HG03342 (cell line): ENCODE measurements at regions not wholly inside any gene's neighbourhood (a gene's known extent, or its start where the extent isn't known, plus 50 kb on each side); places are given as distances from the start of the nearest gene placed in this dataset.
"Not testable (repeated sequence)": the region's sequence is repeated elsewhere in the genome, so short reads cannot be mapped to it uniquely, and the experiment has no call there.

Experiments
- ATAC-seq: cut with Tn5 transposase; IDR thresholded peaks from one replicate; pipeline ENCODE4 v1.9.1; 2021; ENCODE audit warnings: mild to moderate bottlenecking, moderate library complexity; ENCODE audit not compliant: unreplicated experiment

GRCh38 chr9:105021917-105022316, 94.0 kb upstream of the ABCA1 start:
- no peak for ATAC-seq

DNA sequence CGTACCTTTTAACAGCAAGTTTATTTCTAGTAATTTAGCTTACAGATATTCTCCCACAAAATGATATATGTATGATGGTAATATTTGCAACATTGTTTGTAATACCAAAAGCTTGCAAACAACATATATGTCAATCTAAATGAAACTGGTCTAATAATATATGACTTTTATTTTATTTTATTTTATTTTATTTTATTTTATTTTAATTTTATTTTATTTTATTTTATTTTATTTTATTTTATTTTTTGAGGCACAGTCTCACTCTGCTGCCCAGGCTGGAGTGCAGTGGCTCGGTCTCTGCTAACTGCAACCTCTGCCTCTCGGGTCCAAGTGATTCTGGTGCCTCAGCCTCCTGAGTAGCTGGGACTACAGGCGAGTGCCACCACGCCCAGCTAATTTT, 94.6 kb upstream of the ABCA1 start:
- not testable (repeated sequence) for ATAC-seq

DNA sequence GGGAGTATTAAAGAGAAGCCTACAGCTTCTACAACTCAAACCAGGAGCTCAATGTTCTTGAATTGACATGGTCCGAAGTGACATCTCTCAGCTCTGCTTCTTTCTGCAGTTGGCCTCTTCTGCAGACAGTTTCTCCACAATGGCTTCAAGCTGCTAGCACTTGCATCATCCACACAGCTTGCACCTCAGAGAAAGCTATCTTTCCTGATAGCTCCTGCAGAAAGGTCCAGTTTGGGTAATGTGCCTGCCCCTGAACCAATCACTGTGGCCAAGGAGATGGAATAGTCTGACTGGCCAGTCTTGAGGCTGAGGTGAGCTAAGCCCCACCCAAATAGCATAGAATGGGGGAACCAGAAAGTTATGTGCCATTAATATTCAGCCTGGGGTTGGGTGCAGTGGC, 95.8 kb upstream of the ABCA1 start:
- no peak for ATAC-seq

GRCh38 chr9:105024529-105024928, 96.6 kb upstream of the ABCA1 start:
- no peak for ATAC-seq

GRCh38 chr9:105026451-105026850, 98.5 kb upstream of the ABCA1 start:
- no peak for ATAC-seq

DNA sequence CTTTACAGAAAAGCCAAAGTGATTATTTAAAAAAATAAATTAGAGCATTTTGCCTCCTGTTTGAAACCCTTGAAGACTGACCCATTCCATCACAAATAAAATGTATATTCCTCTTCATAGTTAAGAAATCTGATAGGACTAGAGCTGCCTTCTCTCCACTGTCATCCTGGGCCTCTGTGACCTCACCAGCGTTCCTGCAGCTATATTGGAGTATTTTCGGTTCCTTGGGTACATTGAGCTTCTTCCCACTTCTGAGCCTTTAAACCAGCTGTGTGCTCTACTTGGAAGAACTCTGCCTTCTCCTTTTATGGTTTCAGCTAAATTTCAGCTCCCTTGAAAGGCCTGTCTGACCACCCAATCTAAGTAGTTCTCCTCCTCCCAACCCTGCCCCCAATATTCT, 99.1 kb upstream of the ABCA1 start:
- ATAC-seq = no peak

- ATAC-seq = no peak
These were observed 102.3 kb upstream of the ABCA1 start for GRCh38 chr9:105030285-105030684.

DNA sequence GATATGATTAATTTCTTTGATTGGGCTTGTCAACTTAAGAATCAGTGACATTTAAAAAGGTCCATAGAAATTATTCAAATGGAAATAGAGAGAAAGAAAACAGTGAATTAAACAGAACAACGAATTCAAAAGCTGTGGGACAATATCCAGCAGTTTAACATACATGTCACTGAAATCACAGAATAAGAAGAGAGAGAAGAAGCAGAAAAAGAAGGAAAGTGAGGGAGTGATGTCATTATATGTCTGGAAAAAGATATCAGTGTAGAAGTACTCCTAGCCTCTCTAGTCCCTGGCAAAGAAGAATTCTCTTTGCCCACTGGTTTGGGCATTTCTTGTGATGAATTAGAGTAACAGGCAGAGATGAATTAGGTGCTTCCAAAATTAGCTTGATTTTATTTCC, 109.2 kb upstream of the ABCA1 start:
- ATAC-seq = no peak

- ATAC-seq = no peak
These were observed 110.1 kb upstream of the ABCA1 start for GRCh38 chr9:105038051-105038450.

DNA sequence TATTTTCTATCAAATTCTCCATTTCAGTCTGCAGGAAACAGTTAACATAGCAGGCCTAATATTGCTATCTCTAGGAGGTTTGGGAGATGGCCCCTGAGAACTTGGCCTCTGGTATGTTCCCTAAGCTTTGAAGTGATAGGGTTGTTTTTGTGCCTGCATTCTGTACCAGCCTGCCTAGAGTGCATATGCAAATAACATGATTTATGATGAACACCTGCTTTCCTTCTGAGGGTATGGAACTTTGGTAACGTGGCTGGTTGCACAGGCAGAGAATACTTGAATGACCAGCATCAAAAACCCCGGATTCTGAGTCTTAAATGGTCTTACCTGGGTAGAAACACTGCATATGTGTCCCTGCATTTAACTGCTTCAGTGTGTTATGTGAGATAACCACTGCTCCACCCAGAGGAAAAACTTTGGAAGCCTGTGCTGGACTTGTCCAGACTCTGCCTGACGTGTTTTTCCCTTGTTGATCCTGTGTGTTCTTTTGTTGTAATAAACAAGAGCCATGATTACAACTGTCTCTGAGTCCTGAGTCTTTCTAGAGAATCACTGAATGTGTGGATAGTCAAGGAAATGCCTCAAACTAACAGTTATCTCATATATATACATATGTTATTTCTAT, 111.3 kb upstream of the ABCA1 start:
- no peak for ATAC-seq

DNA sequence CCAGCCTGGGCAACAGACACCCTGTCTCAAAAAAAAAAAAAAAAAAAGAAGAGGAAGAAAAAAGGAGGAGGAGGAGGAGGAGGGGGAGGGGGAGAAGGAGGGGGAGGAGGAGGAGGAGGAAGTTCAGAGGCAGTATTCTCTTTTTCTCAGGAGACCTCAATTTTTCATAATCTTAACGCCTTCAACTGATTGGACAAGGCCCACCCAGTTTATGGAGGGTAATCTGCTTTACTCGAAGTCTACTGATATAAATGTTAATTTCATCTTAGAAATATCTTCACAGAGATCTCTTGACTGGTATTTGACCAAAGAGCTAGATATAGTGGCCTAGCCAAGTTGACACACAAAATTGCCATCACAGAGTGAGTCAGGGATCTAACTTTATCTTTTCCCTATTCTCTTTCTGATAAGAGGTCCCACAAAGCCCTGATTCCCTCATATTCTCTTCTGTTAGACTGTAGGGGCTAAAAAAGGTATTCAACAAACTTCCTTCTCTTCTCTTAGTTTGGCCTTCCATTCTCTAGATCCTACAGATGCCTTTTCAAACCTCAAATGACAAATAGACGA, 115.5 kb upstream of the ABCA1 start:
- ATAC-seq = no peak

- no peak for ATAC-seq
These were observed 116.6 kb upstream of the ABCA1 start for GRCh38 chr9:105044518-105044917.

DNA sequence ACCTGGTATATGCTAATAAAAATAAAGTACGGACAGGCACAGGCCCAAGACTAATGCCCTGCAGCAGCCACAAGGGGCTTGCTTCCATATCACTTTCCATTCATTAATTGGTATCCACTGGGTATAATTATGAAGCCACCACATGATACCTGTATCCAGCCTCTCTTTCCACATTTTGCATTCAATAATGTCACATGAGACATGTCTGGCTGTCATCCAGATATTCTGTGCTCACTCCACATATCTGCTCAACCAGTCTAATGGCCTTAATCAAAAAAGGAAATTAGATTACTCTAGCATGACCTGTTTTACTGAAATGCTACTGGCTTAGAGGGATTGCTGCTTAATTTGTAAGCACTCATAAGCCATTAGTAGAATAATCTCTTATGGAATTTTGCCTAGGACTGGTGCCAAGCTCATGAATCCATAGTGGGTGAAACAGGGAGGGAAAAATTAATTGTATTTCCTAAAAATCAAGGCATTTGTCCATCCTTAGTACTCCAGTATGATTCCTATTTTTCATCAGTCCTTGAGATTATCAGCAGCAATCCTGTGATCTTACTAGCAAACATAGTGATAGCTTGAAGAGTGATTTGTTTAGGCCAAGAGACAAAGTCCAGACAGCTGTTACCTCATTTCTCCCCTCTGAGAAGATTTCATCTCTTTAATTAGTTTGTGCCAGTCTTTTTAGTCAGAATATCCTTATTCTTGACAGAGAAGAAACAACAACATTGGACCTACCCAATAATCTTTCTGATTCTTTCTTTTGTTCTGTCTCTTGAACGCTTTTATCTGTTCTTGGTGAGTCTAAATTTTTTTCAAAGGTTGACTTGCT, 119.2 kb upstream of the ABCA1 start:
- ATAC-seq = no peak

DNA sequence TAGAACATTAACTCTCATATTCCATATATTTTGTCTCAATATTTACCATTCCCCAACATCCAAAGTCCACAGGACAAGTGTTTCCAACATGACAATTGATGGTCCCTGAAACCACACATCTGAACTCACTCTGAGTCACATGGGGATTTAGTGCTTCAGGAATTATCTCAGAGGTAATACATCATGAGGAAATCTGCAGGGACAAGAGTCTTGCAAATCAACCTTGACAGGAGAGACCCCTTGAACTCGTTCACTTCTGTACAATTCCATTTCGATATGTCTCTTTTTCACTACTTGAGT, 119.7 kb upstream of the ABCA1 start:
- no peak for ATAC-seq

DNA sequence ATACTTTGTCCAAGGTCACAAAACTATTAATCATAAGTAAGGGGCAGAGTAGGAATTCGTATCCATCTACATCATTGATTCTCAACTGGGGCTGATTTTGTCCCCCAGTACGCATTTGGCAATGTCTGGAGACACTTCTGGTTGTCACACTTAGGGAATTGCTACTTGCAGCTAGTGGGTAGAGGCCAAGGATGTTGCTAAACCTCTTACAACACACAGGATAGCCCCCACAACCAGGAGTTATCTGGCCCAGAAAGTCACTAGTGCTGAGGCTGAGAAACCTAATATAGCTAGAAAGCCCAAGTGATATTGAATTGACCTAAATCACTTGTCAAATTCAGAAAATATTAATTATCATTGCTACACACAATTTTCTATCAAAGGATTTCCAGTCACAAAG, 120.4 kb upstream of the ABCA1 start:
- ATAC-seq = no peak

GRCh38 chr9:105050296-105050695, 122.3 kb upstream of the ABCA1 start:
- no peak for ATAC-seq

GRCh38 chr9:105051897-105052296, 123.9 kb upstream of the ABCA1 start:
- ATAC-seq = no peak

DNA sequence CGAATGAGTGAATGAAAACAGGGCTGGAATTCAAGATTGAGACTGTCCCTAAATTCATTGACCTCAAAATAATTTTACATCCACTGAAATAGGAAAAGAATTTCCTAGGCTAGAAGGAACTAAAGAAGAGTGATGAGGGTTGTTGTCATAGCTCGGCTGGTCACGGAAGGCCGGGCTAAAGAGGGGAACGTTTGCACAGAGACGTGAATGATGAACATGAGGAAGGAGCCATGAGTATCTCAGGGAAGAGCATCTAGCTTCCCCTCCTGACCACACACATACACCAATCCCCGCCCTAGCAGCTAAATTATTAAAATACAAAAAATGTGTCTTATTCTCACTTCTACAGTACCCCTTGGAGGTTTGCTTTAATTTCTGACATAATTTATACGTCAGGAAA, 124.4 kb upstream of the ABCA1 start:
- no peak for ATAC-seq

DNA sequence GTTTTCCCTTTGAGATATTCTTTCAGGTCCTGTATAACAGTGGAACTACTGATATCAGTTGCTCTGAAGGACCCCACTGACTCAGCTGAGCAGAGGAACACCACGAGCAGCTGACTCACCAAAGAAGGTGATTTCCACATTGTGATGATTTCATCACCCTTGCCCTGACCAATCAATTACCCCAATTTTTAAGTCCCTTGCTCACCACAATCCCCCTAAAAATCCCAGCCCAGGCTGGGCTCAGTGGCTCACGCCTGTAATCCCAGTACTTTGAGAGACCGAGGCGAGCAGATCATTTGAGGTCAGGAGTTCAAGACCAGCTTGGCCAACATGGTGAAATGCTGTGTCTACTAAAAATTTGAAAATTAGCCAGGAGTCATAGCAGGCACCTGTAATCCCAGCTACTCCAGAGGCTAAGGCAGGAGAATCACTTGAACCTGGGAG, 125.3 kb upstream of the ABCA1 start:
- peak; percentile 81 for ATAC-seq

GRCh38 chr9:105054491-105054890, 126.5 kb upstream of the ABCA1 start:
- no peak for ATAC-seq

GRCh38 chr9:105055917-105056316, 128.0 kb upstream of the ABCA1 start:
- ATAC-seq = no peak

GRCh38 chr9:105057551-105057950, 129.6 kb upstream of the ABCA1 start:
- ATAC-seq = no peak
